NCI-H345 treated with DMSO at 0.1 percent for 48 hours (cell line): ENCODE measurements at regions not wholly inside any gene's neighbourhood (a gene's known extent, or its start where the extent isn't known, plus 50 kb on each side); places are given as distances from the start of the nearest gene placed in this dataset.
"Not testable (repeated sequence)": the region's sequence is repeated elsewhere in the genome, so short reads cannot be mapped to it uniquely, and the experiment has no call there.

Source experiments
- DNase-seq: peaks from one replicate; lab custom pipeline; 2025; ENCODE audit not compliant: unreplicated experiment; lab: John Stamatoyannopoulos, UW

- DNase-seq = no peak
Measured at GRCh38 chr1:224529844-224530243, 86.3 kb upstream of the CNIH3 start.

- DNase-seq = no peak
Measured at GRCh38 chr1:224533517-224533916, 82.6 kb upstream of the CNIH3 start.

GRCh38 chr1:224534731-224535130 lies 81.4 kb upstream of the CNIH3 start:
- DNase-seq = peak; percentile 82

GRCh38 chr1:224535641-224536040 lies 80.5 kb upstream of the CNIH3 start:
- peak; percentile 48 for DNase-seq

GRCh38 chr1:224539971-224540370 lies 76.1 kb upstream of the CNIH3 start:
- DNase-seq = no peak

GRCh38 chr1:224540535-224540934 lies 75.6 kb upstream of the CNIH3 start:
- no peak for DNase-seq

GRCh38 chr1:224541072-224541790 lies 74.9 kb upstream of the CNIH3 start:
- DNase-seq = no peak

- DNase-seq = no peak
Measured at GRCh38 chr1:224541901-224542630, 74.1 kb upstream of the CNIH3 start.

GRCh38 chr1:224542783-224543440 lies 73.2 kb upstream of the CNIH3 start:
- DNase-seq = no peak

GRCh38 chr1:224543453-224543852 lies 72.7 kb upstream of the CNIH3 start:
- no peak for DNase-seq

- no peak for DNase-seq
Measured at GRCh38 chr1:224544346-224545110, 71.6 kb upstream of the CNIH3 start.

- DNase-seq = no peak
Measured at GRCh38 chr1:224545571-224545970, 70.5 kb upstream of the CNIH3 start.

- DNase-seq = no peak
Measured at GRCh38 chr1:224548676-224549075, 67.4 kb upstream of the CNIH3 start.

GRCh38 chr1:224551189-224551588 lies 64.9 kb upstream of the CNIH3 start:
- not testable (repeated sequence) for DNase-seq

GRCh38 chr1:224554056-224554455 lies 62.1 kb upstream of the CNIH3 start:
- DNase-seq = no peak

GRCh38 chr1:224554620-224555259 lies 61.4 kb upstream of the CNIH3 start:
- DNase-seq = no peak

GRCh38 chr1:224558904-224559303 lies 57.2 kb upstream of the CNIH3 start:
- no peak for DNase-seq

GRCh38 chr1:224559981-224560728 lies 56.0 kb upstream of the CNIH3 start:
- DNase-seq = no peak

GRCh38 chr1:224562881-224563280 lies 53.2 kb upstream of the CNIH3 start:
- not testable (repeated sequence) for DNase-seq

- no peak for DNase-seq
Measured at GRCh38 chr1:224563666-224564065, 52.5 kb upstream of the CNIH3 start.
